ENCODE measurements at regions not wholly inside any gene's neighbourhood (a gene's known extent, or its start where the extent isn't known, plus 50 kb on each side); places are given as distances from the start of the nearest gene placed in this dataset.

DNA sequence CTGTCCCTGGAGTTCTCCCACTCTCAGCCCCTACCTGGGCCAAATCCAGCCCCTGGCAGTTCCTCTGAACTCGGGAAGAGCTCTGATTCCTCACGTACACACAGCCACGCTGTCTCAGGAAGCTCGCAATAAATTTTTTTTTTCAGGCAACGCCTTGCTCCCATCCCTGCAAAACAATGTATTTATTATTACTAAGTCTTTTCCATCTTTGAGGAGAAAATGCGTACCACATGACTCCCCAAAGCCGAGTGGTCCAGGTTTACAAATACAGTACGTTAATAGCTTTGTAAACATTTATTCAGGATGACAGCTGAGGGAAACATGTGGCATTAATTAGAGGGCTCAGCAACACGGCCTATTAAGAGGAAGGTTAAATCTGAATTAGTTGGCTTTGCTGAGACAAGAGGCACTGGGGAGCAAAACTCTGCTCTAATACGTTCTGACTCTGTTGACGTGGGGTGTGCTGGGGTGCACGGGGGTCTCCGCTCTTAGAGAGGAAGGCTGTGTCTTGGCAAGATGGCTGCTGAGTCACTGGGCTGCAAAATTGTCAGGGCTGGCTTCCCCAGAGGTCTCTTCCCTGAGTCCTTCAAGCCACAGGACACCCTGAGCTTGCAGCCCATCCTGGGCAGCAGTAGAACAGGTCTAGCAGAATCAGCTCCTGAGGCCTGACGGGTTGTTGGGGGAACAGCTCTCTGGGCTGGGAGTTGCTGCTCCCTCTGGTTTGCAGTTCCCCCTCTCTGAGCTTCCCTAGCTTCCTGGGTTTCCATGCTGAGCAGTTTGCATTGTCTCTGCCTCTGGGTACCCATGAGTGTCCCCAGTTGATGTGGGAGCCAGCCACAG lies 185.2 kb upstream of the TBX3 start:
- Mint-ChIP-seq H3K27ac (no peak overlapping the region), H3K4me3 (ENCODE audit: low read depth) (no peak overlapping the region), H3K36me3 (ENCODE audit: insufficient read depth) (no peaks in the 10 kb centered on the region), H3K9me3 (ENCODE audit: low read depth) (no peaks in the 10 kb centered on the region), H3K4me1 (ENCODE audit: low read depth) (peaks cover 4% of the 10 kb centered on the region), H3K27me3 (peaks cover 29% of the 10 kb centered on the region)
- no peak for DNase-seq (ENCODE audit: low spot score, unreplicated experiment)
- TF ChIP-seq, protein P1, sequence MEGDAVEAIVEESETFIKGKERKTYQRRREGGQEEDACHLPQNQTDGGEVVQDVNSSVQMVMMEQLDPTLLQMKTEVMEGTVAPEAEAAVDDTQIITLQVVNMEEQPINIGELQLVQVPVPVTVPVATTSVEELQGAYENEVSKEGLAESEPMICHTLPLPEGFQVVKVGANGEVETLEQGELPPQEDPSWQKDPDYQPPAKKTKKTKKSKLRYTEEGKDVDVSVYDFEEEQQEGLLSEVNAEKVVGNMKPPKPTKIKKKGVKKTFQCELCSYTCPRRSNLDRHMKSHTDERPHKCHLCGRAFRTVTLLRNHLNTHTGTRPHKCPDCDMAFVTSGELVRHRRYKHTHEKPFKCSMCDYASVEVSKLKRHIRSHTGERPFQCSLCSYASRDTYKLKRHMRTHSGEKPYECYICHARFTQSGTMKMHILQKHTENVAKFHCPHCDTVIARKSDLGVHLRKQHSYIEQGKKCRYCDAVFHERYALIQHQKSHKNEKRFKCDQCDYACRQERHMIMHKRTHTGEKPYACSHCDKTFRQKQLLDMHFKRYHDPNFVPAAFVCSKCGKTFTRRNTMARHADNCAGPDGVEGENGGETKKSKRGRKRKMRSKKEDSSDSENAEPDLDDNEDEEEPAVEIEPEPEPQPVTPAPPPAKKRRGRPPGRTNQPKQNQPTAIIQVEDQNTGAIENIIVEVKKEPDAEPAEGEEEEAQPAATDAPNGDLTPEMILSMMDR (IDR thresholded peaks at IDR 0.05; ENCODE audit: unreplicated experiment): no peak

DNA sequence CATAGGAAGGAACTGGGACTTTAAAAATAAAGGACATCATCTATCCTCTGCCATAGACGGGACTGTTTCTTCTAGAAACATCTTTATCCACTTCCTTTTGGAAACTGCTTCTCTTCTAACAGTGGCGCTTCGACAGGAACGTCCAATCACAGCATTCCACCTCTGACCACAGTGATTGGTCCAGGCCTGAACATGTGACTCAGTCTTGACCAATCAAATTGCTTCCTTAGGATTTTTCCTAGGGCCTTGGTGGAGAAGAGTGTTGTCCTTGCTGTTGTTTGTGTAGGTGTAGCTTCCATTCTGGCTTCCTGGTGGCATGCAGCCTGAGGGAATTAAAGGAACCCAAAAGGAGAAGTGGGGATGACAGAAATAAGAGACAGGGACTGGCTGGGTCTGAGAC lies 182.4 kb upstream of the TBX3 start:
- Mint-ChIP-seq H3K36me3 (ENCODE audit: insufficient read depth) (no peaks in the 10 kb centered on the region), H3K9me3 (ENCODE audit: low read depth) (no peaks in the 10 kb centered on the region), H3K4me1 (ENCODE audit: low read depth) (peaks cover 4% of the 10 kb centered on the region), H3K4me3 (ENCODE audit: low read depth) (no peak overlapping the region), H3K27me3 (peaks cover 46% of the 10 kb centered on the region), H3K27ac (no peak overlapping the region)
- no peak for DNase-seq (ENCODE audit: low spot score, unreplicated experiment)
- TF ChIP-seq, protein P1 (IDR thresholded peaks at IDR 0.05; ENCODE audit: unreplicated experiment): no peak

DNA sequence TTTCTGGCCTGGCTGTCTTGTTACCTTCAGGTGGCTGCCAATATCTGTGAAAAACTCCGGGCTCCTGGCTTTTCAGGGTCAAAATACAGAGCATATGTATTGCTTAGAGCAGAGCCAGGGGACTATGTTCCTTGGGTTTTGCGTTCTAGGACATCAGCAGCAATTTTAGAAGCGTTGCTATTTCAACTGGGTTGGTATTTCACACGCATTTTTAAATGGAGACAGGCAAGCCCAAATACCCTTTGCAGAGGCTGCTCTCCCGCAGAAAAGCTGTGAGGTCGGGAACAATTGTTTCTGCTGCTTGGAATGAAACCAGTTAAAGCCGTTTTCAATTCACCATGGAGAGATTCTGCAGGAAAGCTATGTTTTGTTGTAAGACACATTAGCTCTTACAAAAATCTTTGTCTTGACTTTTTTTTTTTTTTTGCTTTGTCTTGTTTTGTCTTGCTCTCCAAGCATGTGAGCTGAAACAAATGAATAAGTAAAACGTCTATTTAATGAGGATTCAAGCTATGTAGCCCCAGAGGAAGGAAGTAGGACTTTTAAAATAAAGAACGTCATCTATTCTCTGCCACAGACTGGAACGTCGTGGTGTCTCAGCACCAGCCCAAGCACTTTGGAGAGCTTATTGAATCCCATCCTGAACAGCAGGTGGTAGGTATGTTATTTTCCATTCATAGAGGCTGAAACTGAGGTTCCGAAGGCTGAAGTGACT lies 181.0 kb upstream of the TBX3 start:
- no peaks in the 10 kb centered on the region for H3K36me3 Mint-ChIP-seq (ENCODE audit: insufficient read depth)
- peaks cover 4% of the 10 kb centered on the region for H3K4me1 Mint-ChIP-seq (ENCODE audit: low read depth)
- no peak overlapping the region for H3K27ac Mint-ChIP-seq
- H3K9me3 Mint-ChIP-seq (ENCODE audit: low read depth): no peaks in the 10 kb centered on the region
- H3K4me3 Mint-ChIP-seq (ENCODE audit: low read depth): no peak overlapping the region
- H3K27me3 Mint-ChIP-seq: peaks cover 42% of the 10 kb centered on the region
- TF ChIP-seq, protein P1 (IDR thresholded peaks at IDR 0.05; ENCODE audit: unreplicated experiment): no peak
- DNase-seq (ENCODE audit: low spot score, unreplicated experiment): no peak

DNA sequence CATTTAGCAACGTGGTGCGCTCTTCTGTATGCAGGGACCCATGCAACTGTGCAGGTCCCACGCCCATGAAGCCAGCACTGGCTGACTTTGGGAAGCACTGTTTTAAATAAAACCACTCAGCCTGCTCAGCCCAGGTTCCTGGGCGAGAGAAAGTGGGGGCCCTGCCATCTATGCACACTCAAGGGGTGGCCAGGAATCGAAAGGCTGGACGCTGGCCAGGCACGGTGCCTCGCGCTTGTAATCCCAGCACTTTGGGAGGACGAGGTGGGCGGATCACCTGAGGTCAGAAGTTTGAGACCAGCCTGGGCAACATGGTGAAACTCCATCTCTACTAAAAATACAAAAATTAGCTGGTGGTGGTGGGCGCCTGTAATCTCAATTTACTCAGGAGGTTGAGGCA lies 179.9 kb upstream of the TBX3 start:
- peaks cover 42% of the 10 kb centered on the region for H3K27me3 Mint-ChIP-seq
- DNase-seq (ENCODE audit: low spot score, unreplicated experiment): no peak
- H3K27ac Mint-ChIP-seq: no peak overlapping the region

DNA sequence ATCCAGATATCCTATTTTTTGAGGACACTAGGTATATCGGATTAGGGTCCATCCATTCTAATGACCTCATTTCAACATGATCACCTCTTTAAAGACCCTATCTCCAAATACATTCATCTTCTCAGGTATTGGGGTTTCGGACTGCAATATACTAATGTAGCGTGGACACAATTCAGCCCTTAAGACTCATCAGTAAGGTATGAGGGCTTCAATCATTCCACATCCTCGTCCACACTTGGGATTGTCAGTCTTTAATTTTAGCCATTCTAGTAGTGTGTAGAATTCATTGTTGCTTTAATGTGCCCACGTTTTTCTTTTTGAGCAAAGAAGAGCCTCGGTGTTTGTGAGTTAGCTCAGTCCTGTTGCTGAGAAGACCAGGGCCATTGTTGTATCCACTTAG lies 177.0 kb upstream of the TBX3 start:
- Mint-ChIP-seq H3K36me3 (ENCODE audit: insufficient read depth) (no peaks in the 10 kb centered on the region), H3K4me1 (ENCODE audit: low read depth) (no peaks in the 10 kb centered on the region)
- TF ChIP-seq, protein P1 (IDR thresholded peaks at IDR 0.05; ENCODE audit: unreplicated experiment): no peak

More for the DNA sequence above, 179.9 kb upstream of the TBX3 start:
- H3K36me3 Mint-ChIP-seq (ENCODE audit: insufficient read depth): no peaks in the 10 kb centered on the region
- H3K4me1 Mint-ChIP-seq (ENCODE audit: low read depth): no peaks in the 10 kb centered on the region
- TF ChIP-seq, protein P1 (IDR thresholded peaks at IDR 0.05; ENCODE audit: unreplicated experiment): no peak
- H3K9me3 Mint-ChIP-seq (ENCODE audit: low read depth): no peaks in the 10 kb centered on the region
- no peak overlapping the region for H3K4me3 Mint-ChIP-seq (ENCODE audit: low read depth)

More for the DNA sequence above, 177.0 kb upstream of the TBX3 start:
- Mint-ChIP-seq H3K4me3 (ENCODE audit: low read depth) (no peak overlapping the region), H3K27ac (no peak overlapping the region), H3K27me3 (peaks cover 35% of the 10 kb centered on the region), H3K9me3 (ENCODE audit: low read depth) (peaks cover 3% of the 10 kb centered on the region)
- no peak for DNase-seq (ENCODE audit: low spot score, unreplicated experiment)
